ENCODE measurements at regions not wholly inside any gene's neighbourhood (a gene's known extent, or its start where the extent isn't known, plus 50 kb on each side); places are given as distances from the start of the nearest gene placed in this dataset.

GRCh38 chr2:51212374-51212773 lies 180.4 kb upstream of the NRXN1 start:
- TF ChIP-seq POLR2A (IDR thresholded peaks at IDR 0.05; ENCODE audit: low read depth, low read length) (no peak), SPI1 (IDR thresholded peaks at IDR 0.05; ENCODE audit: low read depth, low read length) (peak; percentile 80)

Data from GM12891 (cell line).